H9 (cell line): ENCODE measurements at regions not wholly inside any gene's neighbourhood (a gene's known extent, or its start where the extent isn't known, plus 50 kb on each side); places are given as distances from the start of the nearest gene placed in this dataset.

ENCODE experiments used
- DNase-seq: peaks from one replicate; pipeline ENCODE4 v3.0.0-alpha.2; 2017
- H2AFZ ChIP-seq: one replicate; pipeline ENCODE4 v1.6.1; 2013; ENCODE audit warnings: mild to moderate bottlenecking, low read length, control low read depth, moderate library complexity
- H2AK5ac ChIP-seq: 2 replicates; pipeline ENCODE4 v1.6.1; 2013; ENCODE audit warnings: low read length, control low read depth, mixed read lengths; ENCODE audit not compliant: insufficient read length
- H2BK120ac ChIP-seq: one replicate; pipeline ENCODE4 v1.6.1; 2013; ENCODE audit warnings: low read depth, mild to moderate bottlenecking, low read length, control low read depth, inconsistent platforms; ENCODE audit not compliant: poor library complexity, severe bottlenecking
- H2BK12ac ChIP-seq: 2 replicates; pipeline ENCODE4 v1.6.1; 2013; ENCODE audit warnings: low read length, control low read depth, mixed read lengths, low read depth; ENCODE audit not compliant: insufficient read length
- H2BK15ac ChIP-seq: 2 replicates; pipeline ENCODE4 v1.6.1; 2013; ENCODE audit warnings: low read depth, low read length, control low read depth
- H2BK20ac ChIP-seq: one replicate; pipeline ENCODE4 v1.6.1; 2013; ENCODE audit warnings: low read depth, mild to moderate bottlenecking, low read length, control low read depth, inconsistent platforms; ENCODE audit not compliant: poor library complexity, severe bottlenecking
- H2BK5ac ChIP-seq: 2 replicates; pipeline ENCODE4 v1.6.1; 2013; ENCODE audit warnings: low read length, control low read depth, mixed read lengths; ENCODE audit not compliant: insufficient read length
- H3K14ac ChIP-seq: 2 replicates; pipeline ENCODE4 v1.6.1; 2013; ENCODE audit warnings: low read length, control low read depth; ENCODE audit not compliant: insufficient read depth
- H3K18ac ChIP-seq: 2 replicates; pipeline ENCODE4 v1.6.1; 2013; ENCODE audit warnings: low read depth, mild to moderate bottlenecking, mixed read lengths, low read length, control low read depth; ENCODE audit not compliant: insufficient read length
- H3K23ac ChIP-seq: 2 replicates; pipeline ENCODE4 v1.6.1; 2013; ENCODE audit warnings: low read length, control low read depth, mixed read lengths, low read depth; ENCODE audit not compliant: insufficient read length
- H3K23me2 ChIP-seq: 2 replicates; pipeline ENCODE4 v1.6.1; 2013; ENCODE audit warnings: low read depth, mild to moderate bottlenecking, mixed read lengths, low read length, control low read depth; ENCODE audit not compliant: insufficient read length, poor library complexity, severe bottlenecking
- H3K27ac ChIP-seq: 2 replicates; pipeline ENCODE4 v1.5.1; 2013; ENCODE audit warnings: low read length, control low read depth, mixed read lengths, low read depth; ENCODE audit not compliant: insufficient read length
- H3K27me3 ChIP-seq: 2 replicates; pipeline ENCODE4 v1.6.1; 2013; ENCODE audit warnings: low read length, control low read depth, inconsistent platforms; ENCODE audit not compliant: insufficient read depth
- H3K4ac ChIP-seq: 2 replicates; pipeline ENCODE4 v1.6.1; 2013; ENCODE audit warnings: low read depth, mild to moderate bottlenecking, control low read depth, inconsistent platforms, low read length, moderate library complexity
- H3K4me1 ChIP-seq: 2 replicates; pipeline ENCODE4 v1.6.1; 2013; ENCODE audit warnings: low read length, control low read depth, inconsistent platforms; ENCODE audit not compliant: insufficient read depth
- H3K4me2 ChIP-seq: 2 replicates; pipeline ENCODE4 v1.6.1; 2013; ENCODE audit warnings: low read length, control low read depth, mixed read lengths; ENCODE audit not compliant: insufficient read length, insufficient read depth
- H3K56ac ChIP-seq: 2 replicates; pipeline ENCODE4 v1.6.1; 2013; ENCODE audit warnings: low read depth, mild to moderate bottlenecking, mixed read lengths, low read length, control low read depth; ENCODE audit not compliant: insufficient read length
- H3K79me1 ChIP-seq: 2 replicates; pipeline ENCODE4 v1.6.1; 2013; ENCODE audit warnings: low read depth, mild to moderate bottlenecking, moderate library complexity, low read length, control low read depth, inconsistent platforms; ENCODE audit not compliant: insufficient read depth, poor library complexity, severe bottlenecking
- H3K79me2 ChIP-seq: 2 replicates; pipeline ENCODE4 v1.6.1; 2013; ENCODE audit warnings: low read length, control low read depth, inconsistent platforms; ENCODE audit not compliant: insufficient read depth
- H3K9ac ChIP-seq: 2 replicates; pipeline ENCODE4 v1.6.1; 2013; ENCODE audit warnings: low read length, control low read depth, mixed read lengths; ENCODE audit not compliant: insufficient read length; ENCODE audit errors: extremely low read depth
- H3K9me3 ChIP-seq: one replicate; pipeline ENCODE4 v1.6.1; 2013; ENCODE audit warnings: low read depth, low read length, inconsistent platforms; ENCODE audit not compliant: control insufficient read depth
- H3T11ph ChIP-seq: one replicate; pipeline ENCODE4 v1.6.1; 2013; ENCODE audit warnings: mild to moderate bottlenecking, low read length, control low read depth, inconsistent platforms
- H4K20me1 ChIP-seq: one replicate; pipeline ENCODE4 v1.6.1; 2013; ENCODE audit not compliant: control insufficient read depth, insufficient read length, insufficient read depth
- H4K5ac ChIP-seq: 2 replicates; pipeline ENCODE4 v1.6.1; 2013; ENCODE audit warnings: low read depth, mild to moderate bottlenecking, mixed read lengths, low read length, control low read depth; ENCODE audit not compliant: insufficient read length
- H4K8ac ChIP-seq: replicated peaks from 2 replicates; pipeline ENCODE4 v1.6.1; 2013; ENCODE audit warnings: low read length, control low read depth, mixed read lengths, low read depth; ENCODE audit not compliant: insufficient read length
- H4K91ac ChIP-seq: 2 replicates; pipeline ENCODE4 v1.6.1; 2013; ENCODE audit warnings: low read depth, mild to moderate bottlenecking, moderate library complexity, mixed read lengths, low read length, control low read depth; ENCODE audit not compliant: insufficient read length
- H3K27ac Mint-ChIP-seq, 3 experiments: 2 replicates in 2 of 3; 3 replicates in 1 of 3; pipeline ENCODE4 v1.8.0; 2020 to 2021; ENCODE audit warnings: mixed read lengths in 3 of 3, mild to moderate bottlenecking in 1 of 3, moderate library complexity in 1 of 3
- H3K27me3 Mint-ChIP-seq: 2 replicates; pipeline ENCODE4 v1.8.0; 2021; ENCODE audit warnings: low read depth, mild to moderate bottlenecking, moderate library complexity, mixed read lengths
- H3K36me3 Mint-ChIP-seq, 3 experiments: 2 replicates in 2 of 3; 3 replicates in 1 of 3; pipeline ENCODE4 v1.8.0; 2020 to 2021; ENCODE audit warnings: low read depth in 3 of 3, mixed read lengths in 3 of 3; ENCODE audit not compliant: insufficient read depth in 1 of 3
- H3K4me1 Mint-ChIP-seq, 2 experiments: 2 replicates each; pipeline ENCODE4 v1.8.0; 2020; ENCODE audit warnings: mixed read lengths in 2 of 2
- H3K4me3 Mint-ChIP-seq, 2 experiments: 2 replicates in 1 of 2; 3 replicates in 1 of 2; pipeline ENCODE4 v1.8.0; 2020 to 2021; ENCODE audit warnings: mild to moderate bottlenecking in 2 of 2, mixed read lengths in 2 of 2, moderate library complexity in 1 of 2
- H3K9me3 Mint-ChIP-seq, 2 experiments: 2 replicates in 1 of 2; 3 replicates in 1 of 2; pipeline ENCODE4 v1.8.0; 2020; ENCODE audit warnings: mild to moderate bottlenecking in 2 of 2, mixed read lengths in 2 of 2, moderate library complexity in 1 of 2
- CTCF ChIP-seq: fragments of 200-600 bp; sonication (generic); conservative IDR thresholded peaks from 3 replicates; pipeline ENCODE4 v1.8.0; 2021; ENCODE audit warnings: antibody characterized with exemption, mild to moderate bottlenecking
- WGBS: extraction: QIAGEN DNeasy Blood & Tissue Kit; methylation state at CpG from one replicate; pipeline ENCODE4 v1.1.7; 2013; ENCODE audit warnings: missing lambda C conversion rate, low lambda C conversion rate, mixed read lengths; ENCODE audit not compliant: insufficient read length; ENCODE audit errors: extremely low coverage; 5-methylcytosine and 5-hydroxymethylcytosine counted together

GRCh38 chr2:58731488-58731869, 490.4 kb upstream of the FANCL start:
- Mint-ChIP-seq H3K4me1 (peaks cover 9 to 17% of the 10 kb centered on the region in 2 experiments), H3K9me3 (no peaks in the 10 kb centered on the region; a peak in 1 of 5 replicates), H3K27me3 (no peaks in the 10 kb centered on the region), H3K36me3 (no peaks in the 10 kb centered on the region), H3K27ac (no peak overlapping the region), H3K4me3 (no peak overlapping the region)
- no CpG with 5 or more reads among the region's 2 CpGs for WGBS
- no peak overlapping the region for H2AFZ ChIP-seq
- no peak overlapping the region for H2BK20ac ChIP-seq
- H3K79me2 ChIP-seq: no peaks in the 10 kb centered on the region
- no peak overlapping the region for H4K8ac ChIP-seq
- no peak overlapping the region for H2BK5ac ChIP-seq
- no peaks in the 10 kb centered on the region for H3K23me2 ChIP-seq
- no peak overlapping the region for H4K91ac ChIP-seq
- no peaks in the 10 kb centered on the region for H4K20me1 ChIP-seq
- TF ChIP-seq CTCF: no peak
- H3K4me2 ChIP-seq: no peak overlapping the region
- H2BK120ac ChIP-seq: no peak overlapping the region
- no peak overlapping the region for H3K27ac ChIP-seq
- no peaks in the 10 kb centered on the region for H3K9me3 ChIP-seq
- H3T11ph ChIP-seq: no peak overlapping the region
- H3K56ac ChIP-seq: no peak overlapping the region
- H4K5ac ChIP-seq: no peak overlapping the region
- H2BK12ac ChIP-seq: no peak overlapping the region
- no peak for DNase-seq
- H2AK5ac ChIP-seq: no peak overlapping the region
- no peak overlapping the region for H3K9ac ChIP-seq
- no peaks in the 10 kb centered on the region for H3K27me3 ChIP-seq
- no peak overlapping the region for H3K14ac ChIP-seq
- no peak overlapping the region for H3K4ac ChIP-seq
- no peak overlapping the region for H3K18ac ChIP-seq
- no peaks in the 10 kb centered on the region for H3K79me1 ChIP-seq
- H3K23ac ChIP-seq: no peak overlapping the region
- no peak overlapping the region for H2BK15ac ChIP-seq
- no peaks in the 10 kb centered on the region for H3K4me1 ChIP-seq
